ENCODE measurements at regions not wholly inside any gene's neighbourhood (a gene's known extent, or its start where the extent isn't known, plus 50 kb on each side); places are given as distances from the start of the nearest gene placed in this dataset.
"Not testable (repeated sequence)": the region's sequence is repeated elsewhere in the genome, so short reads cannot be mapped to it uniquely, and the experiment has no call there.

GRCh38 chr7:124099585-124099984 lies 66.7 kb upstream of the TMEM229A start:
- not testable (repeated sequence) for TF ChIP-seq CTCF (IDR thresholded peaks at IDR 0.05; ENCODE audit: low read depth, low read length); POLR2A (IDR thresholded peaks at IDR 0.05; ENCODE audit: extremely low read depth, insufficient read length)

All from NB4 (cell line).